ENCODE measurements at regions not wholly inside any gene's neighbourhood (a gene's known extent, or its start where the extent isn't known, plus 50 kb on each side); places are given as distances from the start of the nearest gene placed in this dataset.

- no peak overlapping the region for H3K27ac Mint-ChIP-seq (ENCODE audit: unreplicated experiment)
- Histone ChIP-seq H3K27me3 (replicated peaks; ENCODE audit: control insufficient read depth, insufficient read depth, low read length) (no peaks in the 10 kb centered on the region), H3K4me1 (no peaks in the 10 kb centered on the region; the same call in 1 of the 2 replicates), H3K36me3 (ENCODE audit: control insufficient read depth, insufficient read depth, low read length) (no peaks in the 10 kb centered on the region), H3K4me3 (ENCODE audit: low read depth, low read length) (no peak overlapping the region), H3K9me3 (peaks cover 4% of the 10 kb centered on the region; the same call in 1 of the 2 replicates)
- TF ChIP-seq CTCF (IDR thresholded peaks at IDR 0.05; ENCODE audit: insufficient read depth in 1 of 2, low read depth in 1 of 2, low read length in 1 of 2, severe bottlenecking in 1 of 2, unreplicated experiment in 1 of 2), result no peak
- ChIA-PET POLR2A (no interaction called here), CTCF (no interaction called here)
- intact Hi-C loops (cut with micrococcal nuclease; ENCODE audit: unreplicated experiment), result no loop called here
- H3K9me3 Mint-ChIP-seq (ENCODE audit: unreplicated experiment), result peaks cover 31% of the 10 kb centered on the region
- BruUV-seq (replicated peaks), result no TSS peak
- H3K27me3 Mint-ChIP-seq (ENCODE audit: insufficient read depth, unreplicated experiment), result no peaks in the 10 kb centered on the region
- H3K4me1 Mint-ChIP-seq (ENCODE audit: low read depth, unreplicated experiment), result no peaks in the 10 kb centered on the region
- no peak overlapping the region for H3K4me3 Mint-ChIP-seq (ENCODE audit: unreplicated experiment)
- H3K36me3 Mint-ChIP-seq (ENCODE audit: insufficient read depth, unreplicated experiment), result no peaks in the 10 kb centered on the region
- DNase-seq, result no peak
Observed at GRCh38 chr16:72309001-72309400, 137.0 kb upstream of the PMFBP1 start.

- intact Hi-C loops (cut with micrococcal nuclease; ENCODE audit: unreplicated experiment), result no loop called here
- Histone ChIP-seq H3K4me1 (no peaks in the 10 kb centered on the region; the same call in 1 of the 2 replicates), H3K27me3 (replicated peaks; ENCODE audit: control insufficient read depth, insufficient read depth, low read length) (no peaks in the 10 kb centered on the region), H3K36me3 (ENCODE audit: control insufficient read depth, insufficient read depth, low read length) (no peaks in the 10 kb centered on the region), H3K9me3 (peaks cover 4% of the 10 kb centered on the region; the same call in 1 of the 2 replicates), H3K4me3 (ENCODE audit: low read depth, low read length) (no peak overlapping the region)
- Mint-ChIP-seq H3K4me3 (ENCODE audit: unreplicated experiment) (no peak overlapping the region), H3K4me1 (ENCODE audit: low read depth, unreplicated experiment) (no peaks in the 10 kb centered on the region), H3K27ac (ENCODE audit: unreplicated experiment) (no peak overlapping the region), H3K9me3 (ENCODE audit: unreplicated experiment) (peaks cover 31% of the 10 kb centered on the region), H3K36me3 (ENCODE audit: insufficient read depth, unreplicated experiment) (no peaks in the 10 kb centered on the region), H3K27me3 (ENCODE audit: insufficient read depth, unreplicated experiment) (no peaks in the 10 kb centered on the region)
- no peak for DNase-seq
- BruUV-seq (replicated peaks), result no TSS peak
- ChIA-PET CTCF (no interaction called here), POLR2A (no interaction called here)
- no peak for TF ChIP-seq CTCF (IDR thresholded peaks at IDR 0.05; ENCODE audit: insufficient read depth in 1 of 2, low read depth in 1 of 2, low read length in 1 of 2, severe bottlenecking in 1 of 2, unreplicated experiment in 1 of 2)
Observed at GRCh38 chr16:72308396-72308795, 136.4 kb upstream of the PMFBP1 start.

- peaks cover 9% of the 10 kb centered on the region for H3K4me1 Mint-ChIP-seq (ENCODE audit: low read depth, unreplicated experiment)
- POLR2A ChIA-PET, result no interaction called here
Observed at GRCh38 chr16:72302332-72302731, 130.4 kb upstream of the PMFBP1 start.

More at GRCh38 chr16:72302332-72302731, 130.4 kb upstream of the PMFBP1 start:
- intact Hi-C loops (cut with micrococcal nuclease; ENCODE audit: unreplicated experiment), result no loop called here
- DNase-seq, result no peak
- no peaks in the 10 kb centered on the region for H3K36me3 Mint-ChIP-seq (ENCODE audit: insufficient read depth, unreplicated experiment)
- H3K9me3 ChIP-seq, result peaks cover 4% of the 10 kb centered on the region; the same call in 1 of the 2 replicates
- H3K4me1 ChIP-seq, result peaks cover 24% of the 10 kb centered on the region
- no TSS peak for BruUV-seq (replicated peaks)
- no peaks in the 10 kb centered on the region for H3K27me3 ChIP-seq (replicated peaks; ENCODE audit: control insufficient read depth, insufficient read depth, low read length)
- no peaks in the 10 kb centered on the region for H3K9me3 Mint-ChIP-seq (ENCODE audit: unreplicated experiment)
- no peaks in the 10 kb centered on the region for H3K27me3 Mint-ChIP-seq (ENCODE audit: insufficient read depth, unreplicated experiment)
- CTCF ChIA-PET, result no interaction called here
- H3K36me3 ChIP-seq (ENCODE audit: control insufficient read depth, insufficient read depth, low read length), result no peaks in the 10 kb centered on the region
- H3K4me3 Mint-ChIP-seq (ENCODE audit: unreplicated experiment), result no peak overlapping the region
- TF ChIP-seq CTCF (IDR thresholded peaks at IDR 0.05; ENCODE audit: insufficient read depth in 1 of 2, low read depth in 1 of 2, low read length in 1 of 2, severe bottlenecking in 1 of 2, unreplicated experiment in 1 of 2), result no peak
- no peak overlapping the region for H3K4me3 ChIP-seq (ENCODE audit: low read depth, low read length)
- H3K27ac Mint-ChIP-seq (ENCODE audit: unreplicated experiment), result no peak overlapping the region
